NCI-H2171 (cell line): ENCODE measurements at regions not wholly inside any gene's neighbourhood (a gene's known extent, or its start where the extent isn't known, plus 50 kb on each side); places are given as distances from the start of the nearest gene placed in this dataset.

ENCODE experiments used
- DNase-seq: peaks from one replicate; lab custom pipeline; 2025; lab: John Stamatoyannopoulos, UW

DNA sequence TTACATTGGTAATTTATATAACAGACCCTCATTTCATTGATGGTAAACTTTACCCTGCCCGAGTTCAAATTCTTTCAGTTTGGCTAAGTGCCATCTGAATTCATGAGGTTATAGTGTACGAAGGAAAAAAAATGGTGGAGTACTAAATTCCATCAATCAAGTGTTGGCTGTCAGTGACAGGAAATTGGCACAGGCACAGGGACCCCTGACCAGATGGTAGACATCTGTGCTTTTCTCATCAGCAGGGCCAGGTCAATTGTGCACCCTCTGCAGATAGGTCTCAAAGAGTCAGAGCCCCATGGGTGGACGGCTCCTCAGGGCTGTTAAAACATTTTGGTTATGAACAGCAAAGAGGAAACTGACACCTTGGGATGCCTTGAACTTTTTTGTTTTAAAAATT, 439.2 kb downstream of the SETBP1 start:
- DNase-seq, result peak; percentile 58

DNA sequence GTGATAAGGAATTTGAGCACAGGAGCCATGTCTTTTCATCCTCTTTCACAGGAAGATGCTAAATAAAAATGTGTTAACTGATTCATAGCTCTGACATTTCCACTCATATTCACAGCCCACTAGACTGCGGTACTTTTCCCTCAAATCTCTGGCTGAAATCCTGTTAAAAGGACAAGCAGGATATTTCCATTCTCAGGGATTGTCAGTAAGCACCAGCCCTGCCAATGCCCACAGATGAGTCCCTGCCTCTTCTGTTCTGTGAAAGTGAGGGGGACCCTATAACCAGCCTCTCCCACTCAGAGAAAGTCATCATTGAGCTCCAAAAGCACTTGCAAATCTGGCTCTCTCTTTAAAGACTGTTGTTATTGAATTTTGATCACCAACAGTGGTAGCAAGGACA, 440.5 kb downstream of the SETBP1 start:
- DNase-seq, result no peak

DNA sequence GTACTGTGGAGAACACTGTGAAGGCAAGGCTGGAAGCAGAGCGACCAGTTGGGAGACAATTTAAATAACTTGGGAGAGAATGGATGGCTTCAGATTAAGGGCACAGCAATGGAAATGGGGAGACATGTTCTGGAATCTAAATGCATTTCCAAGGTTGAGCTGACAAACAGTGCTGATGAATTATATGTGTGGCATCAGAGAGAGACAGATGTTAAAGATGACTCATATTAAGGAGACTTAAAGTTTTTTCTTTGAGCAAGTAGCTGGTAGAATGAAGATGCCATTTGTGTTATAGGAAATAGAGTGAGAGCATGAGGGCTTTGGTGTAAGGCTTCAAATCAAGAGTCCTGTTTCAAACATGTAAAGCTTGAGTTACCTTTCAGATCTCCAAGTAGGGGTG, 441.8 kb downstream of the SETBP1 start:
- DNase-seq, result no peak

DNA sequence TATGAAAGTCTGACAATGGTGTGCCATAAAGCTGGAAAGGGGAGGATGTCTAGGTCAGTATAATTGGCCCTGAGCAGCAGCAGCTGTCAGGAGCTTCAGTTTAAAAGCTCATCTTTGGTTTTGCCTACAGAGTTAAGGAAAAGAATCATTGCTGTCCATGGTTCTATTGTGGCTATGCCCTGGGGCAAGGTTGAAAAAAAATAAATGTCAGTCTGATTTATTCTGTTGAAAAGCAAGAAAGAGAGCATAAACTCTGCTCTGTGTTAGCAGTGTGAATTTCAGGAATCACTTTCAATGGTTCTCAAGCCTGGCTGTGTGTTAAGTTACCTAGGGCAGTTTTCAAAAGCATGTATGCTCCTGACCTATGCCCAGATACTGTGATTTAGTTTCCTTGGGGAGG, 446.7 kb downstream of the SETBP1 start:
- no peak for DNase-seq

DNA sequence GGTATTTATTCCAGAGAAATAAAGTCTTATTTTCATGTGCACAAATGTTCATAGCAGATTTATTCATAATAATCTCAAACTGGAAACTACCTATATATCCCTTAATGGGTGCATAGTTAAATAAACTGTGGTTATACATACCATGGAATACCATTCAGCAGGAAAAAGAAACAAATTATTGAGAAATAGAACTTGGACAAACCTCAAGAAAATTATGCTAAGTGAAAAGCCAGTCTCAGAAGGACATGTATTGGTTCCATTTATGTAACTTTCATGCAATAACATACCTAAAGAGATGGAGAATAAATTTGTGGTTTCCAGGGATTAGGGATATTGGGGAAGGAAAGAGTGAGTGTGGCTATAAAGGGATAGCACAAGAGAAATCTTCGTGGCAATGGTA, 452.6 kb downstream of the SETBP1 start:
- DNase-seq, result no peak

DNA sequence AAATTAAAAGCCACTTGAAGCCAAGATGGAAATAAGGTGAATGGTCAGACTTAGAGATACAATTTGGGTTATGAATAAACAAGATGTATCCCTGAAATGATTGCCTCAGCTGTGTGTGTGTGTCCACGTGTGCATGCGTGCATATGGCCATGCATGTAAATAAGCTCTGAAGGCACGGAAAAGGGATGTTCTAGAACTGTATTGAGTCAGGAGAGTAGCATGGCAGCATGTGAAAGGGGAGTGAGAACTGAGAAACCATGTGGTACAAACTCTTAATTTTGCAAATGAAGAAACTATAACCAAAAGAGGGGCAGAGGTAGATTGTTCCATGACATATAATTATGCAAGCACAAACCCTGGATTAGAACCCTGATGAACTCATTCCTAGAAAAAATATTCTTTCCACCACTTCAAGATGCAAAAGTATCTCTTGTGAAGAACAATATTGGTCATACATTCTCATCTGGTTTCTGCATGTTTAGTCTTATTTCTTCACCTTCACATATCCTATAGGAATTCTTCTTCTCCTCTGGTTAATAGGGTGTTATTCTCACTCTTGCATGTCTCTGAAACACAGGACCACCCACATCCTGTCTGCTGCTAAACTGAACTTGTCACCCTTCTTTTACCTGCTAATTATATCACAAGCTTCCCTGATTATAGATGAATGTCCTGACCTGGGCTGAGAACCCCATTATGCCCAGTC, 455.8 kb downstream of the SETBP1 start:
- no peak for DNase-seq

DNA sequence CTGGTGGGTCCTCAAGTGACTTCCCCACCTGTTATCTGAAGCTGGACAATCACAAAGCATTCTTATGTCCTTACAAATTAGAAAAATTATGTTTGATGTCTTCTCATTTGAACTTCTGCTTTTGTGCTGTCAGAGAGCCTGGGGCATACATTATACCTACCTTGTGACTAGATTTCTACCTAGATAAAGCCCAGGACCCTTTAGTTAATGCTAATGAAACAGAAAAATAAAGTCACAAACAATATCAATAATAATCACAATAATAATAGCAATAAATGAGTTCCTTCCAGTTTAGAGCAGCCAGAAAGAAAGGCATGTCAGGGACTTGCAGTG, 456.4 kb downstream of the SETBP1 start:
- DNase-seq, result no peak

DNA sequence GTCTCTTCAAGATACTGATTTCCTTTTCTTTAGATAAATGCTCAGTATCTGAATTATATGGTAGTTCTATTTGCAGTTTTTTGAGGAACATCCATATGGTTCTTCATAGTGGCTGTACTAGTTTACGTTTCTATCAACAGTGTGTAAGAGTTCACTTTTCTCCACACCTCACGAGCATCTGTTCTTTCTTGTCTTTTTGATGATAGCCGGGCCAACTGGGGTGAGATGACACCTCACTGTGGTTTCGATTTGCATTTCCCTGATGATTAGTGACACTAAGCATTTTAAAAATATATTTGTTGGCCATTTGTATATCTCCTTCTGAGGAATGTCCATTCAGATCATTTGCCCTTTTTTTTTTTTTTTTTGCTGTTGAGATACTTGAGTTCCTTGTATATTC, 458.8 kb downstream of the SETBP1 start:
- no peak for DNase-seq

DNA sequence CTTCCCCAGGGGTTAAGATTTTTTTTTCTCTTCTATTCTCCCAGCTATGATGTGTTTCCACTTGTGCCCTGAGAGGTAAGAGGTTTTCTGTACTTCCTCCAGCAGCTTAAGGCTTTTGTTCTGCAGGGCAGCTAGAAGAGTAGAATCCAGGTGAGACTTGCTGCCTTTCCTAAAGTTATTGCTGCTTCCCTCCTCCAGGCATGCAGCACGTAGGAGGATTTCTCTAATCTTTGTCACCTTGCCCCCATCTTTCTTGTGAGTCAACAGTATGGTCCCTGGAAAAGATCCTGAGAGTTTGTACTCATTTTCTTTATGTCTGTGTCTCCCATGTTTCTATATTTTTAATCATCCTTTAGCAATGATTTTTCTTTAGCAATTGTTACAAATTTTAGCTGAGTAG, 462.2 kb downstream of the SETBP1 start:
- DNase-seq, result no peak

DNA sequence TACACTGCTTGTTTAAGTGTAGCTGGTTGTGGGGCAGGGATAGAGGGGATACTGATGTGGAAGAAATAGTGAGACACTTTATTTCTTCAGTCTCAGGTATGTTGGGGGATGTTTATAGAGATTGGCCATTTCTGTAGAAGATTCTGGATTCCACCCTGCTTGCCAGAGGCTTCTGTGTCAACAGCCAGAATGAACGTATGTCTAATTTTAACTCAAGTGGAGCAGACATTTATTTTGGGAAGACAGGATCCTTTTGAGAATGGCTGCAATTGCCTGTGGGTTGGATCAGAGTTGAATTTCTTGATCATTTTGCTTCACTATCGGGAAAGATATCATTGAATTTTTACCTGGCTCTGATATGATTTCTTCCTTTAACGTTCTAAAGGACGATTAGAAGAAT, 465.6 kb upstream of the SLC14A2 start:
- no peak for DNase-seq

DNA sequence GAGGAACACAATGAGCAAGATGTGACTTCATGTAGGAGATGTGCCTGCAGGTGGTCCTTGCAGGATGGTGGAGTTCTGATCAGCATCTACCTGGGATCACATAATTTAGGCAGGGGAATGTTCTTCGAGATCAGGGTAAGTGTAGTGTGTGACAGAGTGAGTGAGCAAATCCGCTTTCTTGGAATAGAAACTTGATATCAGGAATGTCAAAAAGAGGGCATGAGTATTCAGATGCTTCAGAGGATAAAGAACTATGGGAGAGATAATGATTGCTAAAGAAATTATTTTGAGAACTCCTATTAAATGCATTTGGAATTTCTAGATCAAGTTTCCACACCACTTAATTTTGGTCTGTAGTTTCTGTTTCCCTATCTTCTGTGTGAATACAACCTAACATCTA, 463.6 kb upstream of the SLC14A2 start:
- no peak for DNase-seq

DNA sequence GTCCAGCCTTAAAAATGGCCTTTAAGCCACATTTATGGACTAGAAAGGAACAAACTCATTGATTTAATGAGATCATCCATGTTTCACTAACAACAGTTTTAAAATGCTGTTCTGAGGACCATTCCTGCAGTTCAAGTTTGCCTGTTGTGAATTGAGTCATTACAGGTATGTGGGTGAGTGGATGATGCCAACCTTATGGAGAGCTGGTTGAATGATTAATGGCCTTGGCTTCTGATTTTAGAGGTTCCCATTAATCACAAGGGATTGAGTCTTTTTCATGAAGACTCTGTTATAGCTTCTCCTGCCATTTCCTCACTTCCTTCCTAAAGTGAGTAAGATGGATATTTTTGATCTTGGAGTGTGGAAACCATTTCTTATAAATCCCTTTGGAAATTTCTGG, 459.8 kb upstream of the SLC14A2 start:
- DNase-seq, result no peak

DNA sequence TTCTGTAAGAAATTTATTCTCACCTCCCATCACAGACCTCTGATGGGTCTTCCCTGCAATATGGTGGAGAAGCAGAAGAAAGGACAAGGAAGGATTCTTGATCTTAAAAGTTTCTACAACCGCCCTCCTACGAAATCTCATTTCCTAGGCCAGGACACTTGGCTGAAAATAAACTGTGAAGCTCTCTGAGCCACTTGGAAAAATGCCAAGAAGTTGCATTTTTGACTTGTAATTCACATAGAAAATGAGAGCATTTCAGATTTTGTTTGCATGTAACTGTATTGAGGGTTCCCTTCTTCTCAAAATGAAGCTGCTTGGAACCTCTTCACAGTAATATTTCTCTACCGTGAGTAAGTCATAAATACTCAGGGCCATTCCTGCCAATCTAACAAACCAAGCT, 458.3 kb upstream of the SLC14A2 start:
- no peak for DNase-seq

DNA sequence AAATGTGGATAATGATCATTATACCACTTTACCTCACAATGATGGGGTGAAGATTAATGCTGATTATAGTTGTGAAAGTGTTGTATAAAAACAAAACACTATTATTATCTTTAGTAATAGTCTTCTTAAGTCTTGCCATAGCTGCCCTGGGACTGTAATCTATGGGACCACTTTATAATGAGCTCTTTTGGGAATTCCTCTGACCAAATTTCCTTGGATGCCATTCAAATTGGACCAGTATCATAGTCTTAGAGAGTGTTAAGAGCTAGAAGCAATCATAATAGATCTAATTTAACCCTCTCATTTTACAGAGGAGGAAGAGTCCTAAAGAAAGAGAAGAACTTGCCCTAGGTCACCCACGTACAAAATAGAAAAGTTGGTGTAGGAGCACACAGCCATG, 457.7 kb upstream of the SLC14A2 start:
- DNase-seq, result no peak

DNA sequence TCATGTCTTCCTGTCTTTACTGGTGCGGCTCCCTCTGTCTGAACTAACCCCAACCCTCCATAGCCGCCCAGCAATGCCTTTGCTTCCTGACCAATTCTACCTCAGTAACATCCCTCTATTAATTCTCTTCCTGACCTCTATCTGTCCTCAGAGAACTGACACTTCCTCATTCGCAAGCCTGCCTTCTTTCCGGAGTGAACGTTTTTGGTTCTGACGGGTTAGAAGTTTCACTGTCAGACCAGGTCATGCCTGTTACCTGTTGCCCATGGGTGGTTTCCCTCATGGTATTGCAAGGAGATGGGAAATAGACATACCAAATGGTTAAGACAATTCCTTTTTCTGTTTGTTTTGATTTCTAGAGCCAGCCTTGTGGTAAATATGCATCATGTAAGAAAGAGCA, 453.4 kb upstream of the SLC14A2 start:
- no peak for DNase-seq

DNA sequence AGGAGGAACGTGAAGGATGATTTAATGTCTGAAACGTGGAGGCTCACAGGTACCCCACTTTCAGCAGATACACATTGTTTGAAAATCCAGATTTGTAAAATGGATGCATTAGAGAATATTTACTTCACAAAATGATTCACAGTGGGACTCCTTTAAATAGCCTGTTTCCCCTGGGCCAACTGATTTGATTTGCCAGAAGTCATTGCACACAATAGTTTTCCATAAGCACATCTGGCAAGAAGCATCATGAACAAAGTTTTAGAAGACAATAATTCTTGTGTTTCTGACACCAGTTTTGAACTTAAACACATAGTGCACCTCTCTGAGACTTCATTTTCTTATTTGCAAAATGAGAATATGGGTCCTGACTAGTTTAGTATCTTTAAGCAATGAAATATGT, 451.4 kb upstream of the SLC14A2 start:
- no peak for DNase-seq

DNA sequence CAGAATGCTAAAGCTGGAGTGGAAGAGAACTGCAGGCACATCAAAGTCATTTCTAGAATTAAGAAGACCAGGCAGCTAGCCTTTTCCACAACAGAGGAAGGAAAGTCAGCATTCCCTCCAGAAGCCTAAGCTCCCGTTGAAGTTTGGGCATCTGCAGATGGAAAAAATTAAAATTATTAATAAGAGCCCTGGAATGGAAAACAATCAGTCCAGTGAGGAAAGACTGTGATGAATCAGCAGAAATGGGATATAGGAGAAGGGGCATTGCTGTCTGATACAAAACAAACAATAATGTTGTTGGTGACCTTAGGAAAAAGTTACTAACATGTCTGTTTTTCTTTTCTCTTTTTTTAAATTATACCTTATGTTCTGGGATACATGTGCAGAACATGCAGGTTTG, 450.7 kb upstream of the SLC14A2 start:
- DNase-seq, result no peak

DNA sequence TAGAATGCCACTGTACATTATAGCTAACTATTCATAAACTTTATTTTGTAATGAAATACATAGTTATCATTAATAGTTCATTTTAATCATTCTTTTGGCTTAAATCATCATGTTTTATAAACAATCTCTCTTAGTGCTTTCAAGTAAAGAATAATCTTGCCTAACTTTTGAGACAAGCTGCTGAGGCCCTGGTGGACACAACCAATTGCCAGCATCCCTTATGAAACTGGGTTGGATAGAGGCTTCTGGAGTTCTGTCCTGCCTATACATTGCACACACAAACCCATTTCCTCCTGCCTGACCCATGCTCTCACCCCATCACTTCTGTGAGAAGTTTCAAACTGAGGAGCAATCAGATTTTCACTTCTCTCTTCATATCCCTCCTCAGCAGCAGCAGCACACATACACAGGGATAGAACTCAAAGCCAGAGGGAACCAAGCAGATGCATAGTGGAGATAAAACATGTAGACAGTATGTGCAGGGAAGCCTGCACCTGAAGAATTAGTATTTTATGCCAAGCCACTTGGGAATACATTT, 450.0 kb upstream of the SLC14A2 start:
- DNase-seq, result no peak

DNA sequence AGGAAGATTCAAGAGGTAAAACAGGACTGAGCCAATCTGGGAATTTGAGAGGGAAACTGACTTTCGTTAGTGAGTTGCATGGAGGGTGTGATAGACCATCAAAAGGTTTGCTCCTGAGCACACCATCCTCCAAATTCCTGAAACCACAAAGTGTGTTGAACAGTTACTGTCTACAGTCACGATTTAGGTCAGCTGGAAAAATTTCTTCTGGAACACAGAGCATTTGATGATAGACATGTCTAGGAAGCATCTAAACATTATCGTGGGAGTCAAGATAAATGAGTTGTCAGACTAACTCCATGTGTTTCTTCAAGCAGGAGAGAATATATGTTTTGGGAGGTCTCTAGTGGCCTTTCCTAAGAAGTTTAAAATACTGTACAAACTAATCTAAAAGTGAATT, 449.4 kb upstream of the SLC14A2 start:
- no peak for DNase-seq

DNA sequence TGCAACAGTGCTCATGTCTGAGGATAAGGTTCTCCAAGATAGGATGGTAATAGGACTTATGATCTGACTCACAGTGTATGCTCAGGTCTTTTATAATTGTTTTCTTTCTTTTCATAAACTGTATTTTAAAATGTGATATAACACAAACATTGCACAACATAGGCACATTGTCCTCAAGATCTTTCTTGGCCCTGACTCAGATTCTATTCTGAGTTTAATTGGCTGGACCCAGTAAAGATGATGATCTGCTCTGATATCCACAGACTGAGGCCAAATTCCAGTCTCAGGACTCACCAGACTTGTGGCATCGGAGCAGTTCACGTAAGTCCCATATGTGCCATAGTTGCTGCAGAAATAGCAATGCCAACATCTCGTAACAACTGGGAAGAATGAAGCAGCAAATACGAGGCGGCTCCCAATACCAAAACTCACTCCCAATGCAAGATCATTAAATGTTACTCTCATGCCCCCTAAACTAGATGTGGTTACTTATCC, 448.9 kb upstream of the SLC14A2 start:
- DNase-seq, result no peak

DNA sequence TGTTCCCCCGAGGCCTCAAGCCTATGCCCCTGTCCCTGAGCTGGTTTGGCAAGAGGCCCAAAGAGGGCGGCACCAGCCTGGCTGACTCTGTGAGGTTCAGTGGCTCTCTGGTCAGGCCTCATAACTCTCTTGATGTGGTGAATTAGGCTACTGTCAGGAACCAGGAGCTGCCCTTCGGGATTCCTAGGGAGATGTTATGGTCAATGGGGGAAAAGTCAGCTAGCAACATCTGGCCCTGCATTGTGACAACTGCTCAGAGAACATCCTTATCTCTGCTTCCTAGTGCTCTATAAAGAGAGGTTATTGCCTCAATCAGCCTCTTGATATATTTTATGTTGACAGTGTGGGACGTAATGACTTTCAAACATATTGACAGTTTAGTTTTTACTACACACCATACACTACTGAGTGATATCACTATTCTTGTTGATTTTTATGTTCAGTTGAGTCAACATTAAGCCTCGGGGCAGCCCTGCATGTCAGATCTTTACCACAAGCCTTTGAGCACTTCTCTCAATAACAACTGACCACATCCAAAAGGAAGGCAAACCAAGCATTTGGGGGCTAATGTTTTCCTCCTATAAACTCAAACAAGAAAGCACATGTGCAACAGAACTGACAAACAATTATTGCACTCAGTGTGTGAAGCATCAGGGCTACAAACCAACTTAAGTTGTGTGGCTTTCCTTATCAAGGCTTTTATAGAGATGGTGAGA, 448.3 kb upstream of the SLC14A2 start:
- DNase-seq, result no peak

DNA sequence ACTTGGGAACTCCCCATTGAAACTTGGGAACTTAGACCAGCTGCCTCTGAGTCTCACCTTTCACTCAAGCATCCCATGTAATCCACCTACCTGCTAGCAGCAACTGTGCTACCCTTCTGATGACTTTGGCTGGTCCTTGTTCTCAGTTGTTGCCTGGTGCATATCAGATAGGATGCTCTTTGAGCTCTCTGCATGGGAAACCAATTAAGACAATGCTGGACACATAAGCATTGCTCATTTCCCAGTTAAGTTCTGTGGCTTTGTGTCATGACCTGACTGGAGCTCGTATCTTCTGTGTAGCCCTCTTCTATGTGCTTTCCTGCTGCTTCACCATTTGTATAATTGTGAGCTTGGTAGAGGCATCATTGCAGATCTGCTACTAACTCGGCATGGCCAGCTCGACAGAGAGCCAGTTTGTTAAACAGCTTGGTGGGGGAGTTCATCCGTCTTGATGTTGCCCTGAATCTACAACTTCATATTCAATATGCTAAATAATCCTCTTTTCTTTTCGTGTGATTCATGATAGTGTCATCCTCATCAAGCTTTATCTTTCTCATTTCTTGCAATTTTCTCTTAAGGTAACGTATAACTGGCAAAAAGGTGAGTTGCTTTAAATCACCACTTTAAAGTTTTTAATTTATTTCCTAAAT, 447.5 kb upstream of the SLC14A2 start:
- DNase-seq, result no peak
